Mononuclear cell (primary cell): ENCODE measurements at regions not wholly inside any gene's neighbourhood (a gene's known extent, or its start where the extent isn't known, plus 50 kb on each side); places are given as distances from the start of the nearest gene placed in this dataset.
"Not testable (repeated sequence)": the region's sequence is repeated elsewhere in the genome, so short reads cannot be mapped to it uniquely, and the experiment has no call there.

Source experiments
- H3K27me3 ChIP-seq: 2 replicates; pipeline ENCODE4 v1.6.0; 2011; ENCODE audit warnings: low read length, control low read depth; ENCODE audit not compliant: insufficient read depth
- H3K4me1 ChIP-seq: 2 replicates; pipeline ENCODE4 v1.5.1; 2011; ENCODE audit warnings: mild to moderate bottlenecking, low read length, control low read depth; ENCODE audit not compliant: insufficient read depth
- H3K4me3 ChIP-seq: 2 replicates; pipeline ENCODE4 v1.5.1; 2011; ENCODE audit warnings: mild to moderate bottlenecking, low read length, moderate library complexity
- H3K9me3 ChIP-seq: 2 replicates; pipeline ENCODE4 v1.5.1; 2011; ENCODE audit warnings: low read depth, mild to moderate bottlenecking, control low read depth, low read length

DNA sequence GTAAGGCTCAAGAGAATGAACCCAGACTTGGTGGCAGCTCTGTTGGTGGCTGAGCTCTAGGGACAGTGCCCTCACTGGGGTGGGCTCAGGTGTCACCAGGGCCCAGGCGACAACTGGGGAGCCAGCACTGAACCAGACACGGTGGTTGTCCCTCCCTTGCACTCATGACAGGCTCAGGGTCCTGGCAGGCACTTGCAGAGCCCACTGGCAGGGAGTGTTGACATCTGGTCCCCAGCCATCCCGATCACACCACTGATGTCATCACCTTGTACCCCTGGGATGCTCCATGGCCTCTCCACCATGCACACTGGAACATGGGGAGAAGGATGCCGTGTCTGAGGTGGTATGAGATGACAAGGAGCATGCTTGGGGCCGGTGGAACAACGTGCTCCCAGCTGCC is 138.6 kb downstream of the NPIPB11 start:
- H3K9me3 ChIP-seq, H3K27me3 ChIP-seq, H3K4me1 ChIP-seq, H3K4me3 ChIP-seq: not testable (repeated sequence)

GRCh38 chr16:29267055-29267619 is 139.4 kb downstream of the NPIPB11 start:
- not testable (repeated sequence) for H3K4me3 ChIP-seq, H3K9me3 ChIP-seq, H3K4me1 ChIP-seq, H3K27me3 ChIP-seq

- H3K27me3 ChIP-seq, H3K4me3 ChIP-seq, H3K9me3 ChIP-seq: not testable (repeated sequence)
These were observed 139.9 kb downstream of the NPIPB11 start for GRCh38 chr16:29266612-29267011.

GRCh38 chr16:29265255-29265853 is 141.2 kb downstream of the NPIPB11 start:
- not testable (repeated sequence) for H3K9me3 ChIP-seq, H3K4me1 ChIP-seq, H3K27me3 ChIP-seq, H3K4me3 ChIP-seq

More at GRCh38 chr16:29266612-29267011, 139.9 kb downstream of the NPIPB11 start:
- H3K4me1 ChIP-seq, result not testable (repeated sequence)

DNA sequence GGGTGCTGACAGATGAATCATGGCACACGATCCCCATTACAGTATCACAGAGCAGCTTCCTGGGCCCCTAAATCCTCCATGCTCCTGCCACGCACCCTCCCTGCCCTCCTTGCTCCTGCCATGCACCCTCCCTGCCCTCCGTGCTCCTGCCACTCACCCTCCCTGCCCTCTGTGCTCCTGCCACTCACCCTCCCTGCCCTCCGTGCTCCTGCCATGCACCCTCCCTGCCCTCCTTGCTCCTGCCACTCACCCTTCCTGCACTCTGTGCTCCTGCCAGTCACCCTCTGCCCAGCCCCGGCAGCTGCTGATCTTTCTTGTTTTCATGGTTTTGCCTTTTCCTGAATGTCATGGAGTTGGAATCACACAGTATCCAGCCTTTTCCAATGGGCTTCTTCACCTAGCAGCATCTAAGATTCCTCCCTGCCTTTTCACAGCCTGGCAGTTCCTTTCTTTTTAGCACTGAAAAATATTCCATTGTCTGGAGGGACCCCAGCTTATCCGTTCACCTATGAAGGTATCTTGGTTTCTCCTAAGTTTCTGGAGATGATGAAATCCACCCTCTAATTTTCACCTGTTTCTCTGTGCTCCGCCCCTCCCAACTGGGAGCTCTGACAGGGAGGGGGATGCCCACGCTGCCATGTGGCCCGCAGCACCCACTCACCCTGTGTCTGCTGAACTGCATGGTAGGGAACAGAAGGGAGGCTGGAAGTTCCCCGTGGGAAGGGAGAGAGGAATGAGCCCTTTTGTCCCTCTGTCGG is 142.3 kb downstream of the NPIPB11 start:
- not testable (repeated sequence) for H3K27me3 ChIP-seq, H3K4me3 ChIP-seq, H3K9me3 ChIP-seq, H3K4me1 ChIP-seq

DNA sequence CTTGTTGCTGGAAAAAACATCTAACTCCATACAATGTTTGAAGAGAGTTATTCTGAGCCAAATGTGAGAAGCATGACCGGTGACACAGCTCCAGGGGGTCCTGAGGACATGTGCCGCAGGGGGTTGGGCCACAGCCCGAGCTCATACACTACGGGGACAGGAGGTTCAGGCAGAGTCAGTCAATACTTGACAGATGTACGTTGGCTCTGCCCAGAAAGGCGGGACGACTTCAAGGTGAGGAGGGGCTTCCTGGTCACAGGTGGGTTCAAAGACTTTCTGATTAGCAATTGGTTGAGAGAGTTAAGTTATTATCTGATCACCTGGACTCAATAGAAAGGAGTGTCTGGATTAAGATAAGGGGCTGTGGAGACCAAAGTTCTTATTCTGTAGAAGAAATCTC is 143.8 kb downstream of the NPIPB11 start:
- not testable (repeated sequence) for H3K4me3 ChIP-seq, H3K27me3 ChIP-seq, H3K4me1 ChIP-seq, H3K9me3 ChIP-seq

GRCh38 chr16:29261427-29262248 is 144.9 kb downstream of the NPIPB11 start:
- H3K27me3 ChIP-seq, H3K9me3 ChIP-seq, H3K4me1 ChIP-seq, H3K4me3 ChIP-seq: not testable (repeated sequence)

- H3K4me1 ChIP-seq, H3K27me3 ChIP-seq, H3K4me3 ChIP-seq, H3K9me3 ChIP-seq: not testable (repeated sequence)
These were observed 145.7 kb downstream of the NPIPB11 start for GRCh38 chr16:29260683-29261426.

- H3K27me3 ChIP-seq, H3K4me3 ChIP-seq, H3K4me1 ChIP-seq: not testable (repeated sequence)
These were observed 146.7 kb downstream of the NPIPB11 start for GRCh38 chr16:29259635-29260457.

GRCh38 chr16:29258946-29259634 is 147.4 kb downstream of the NPIPB11 start:
- H3K27me3 ChIP-seq, H3K4me3 ChIP-seq: not testable (repeated sequence)

More at GRCh38 chr16:29259635-29260457, 146.7 kb downstream of the NPIPB11 start:
- not testable (repeated sequence) for H3K9me3 ChIP-seq

GRCh38 chr16:29257419-29258336 is 148.8 kb downstream of the NPIPB11 start:
- not testable (repeated sequence) for H3K27me3 ChIP-seq, H3K4me3 ChIP-seq, H3K9me3 ChIP-seq, H3K4me1 ChIP-seq

More at GRCh38 chr16:29258946-29259634, 147.4 kb downstream of the NPIPB11 start:
- H3K9me3 ChIP-seq, H3K4me1 ChIP-seq: not testable (repeated sequence)

DNA sequence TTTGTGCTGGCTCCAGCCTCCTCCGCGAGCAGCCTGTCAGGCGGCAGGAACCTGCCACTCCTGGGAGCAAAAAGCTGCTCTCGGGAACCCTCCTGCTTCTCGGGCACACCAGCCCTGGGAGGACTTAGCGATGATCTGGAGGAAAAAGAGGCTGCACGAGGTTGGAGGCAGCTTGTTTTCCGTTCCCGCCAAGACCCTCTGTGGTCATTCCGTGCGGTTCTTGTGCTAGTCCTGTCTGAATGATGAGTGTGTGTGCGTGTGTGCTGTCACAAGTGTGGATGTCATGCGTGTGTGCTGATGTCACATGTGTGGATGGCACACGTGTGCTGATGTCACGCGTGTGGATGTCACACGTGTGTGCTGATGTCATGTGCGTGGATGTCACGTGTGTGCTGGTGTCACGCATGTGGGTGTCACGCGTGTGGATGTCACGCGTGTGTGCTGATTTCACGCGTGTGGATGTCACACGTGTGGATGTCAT is 150.0 kb downstream of the NPIPB11 start:
- Histone ChIP-seq H3K27me3 (no peaks in the 10 kb centered on the region), H3K4me1 (no peaks in the 10 kb centered on the region), H3K9me3 (no peaks in the 10 kb centered on the region), H3K4me3 (no peak overlapping the region)

- H3K27me3 ChIP-seq, H3K4me1 ChIP-seq, H3K9me3 ChIP-seq, H3K4me3 ChIP-seq: not testable (repeated sequence)
These were observed 150.6 kb downstream of the NPIPB11 start for GRCh38 chr16:29255957-29256356.
